Naive thymus-derived CD4-positive, alpha-beta T cell (primary cell): ENCODE measurements at regions not wholly inside any gene's neighbourhood (a gene's known extent, or its start where the extent isn't known, plus 50 kb on each side); places are given as distances from the start of the nearest gene placed in this dataset.

Source experiments
- ATAC-seq: fragments of 150-1000 bp; cut with Tn5 transposase; 2 replicates; pipeline ENCODE4 v1.10.0; 2021; ENCODE audit warnings: mild to moderate bottlenecking, moderate library complexity
- CTCF ChIA-PET: fragments of 350-600 bp; sonication (Branson Sonifier 250); formaldehyde crosslinking; loops from one replicate; lab custom pipeline; 2021; ENCODE audit warnings: antibody characterized with exemption; lab: Charles Lee
- POLR2A ChIA-PET: fragments of 350-600 bp; sonication (Branson Sonifier 250); formaldehyde crosslinking; loops from one replicate; lab custom pipeline; 2021; ENCODE audit warnings: antibody characterized with exemption, inconsistent platforms; lab: Charles Lee
- DNase-seq, 9 donors: peaks; one replicate each; pipeline versions ENCODE4 v3.0.0 to v3.0.0-alpha.2; 2020 to 2022; ENCODE audit warnings: mixed read lengths in 1 of 9
- H3K27ac ChIP-seq: one replicate; pipeline ENCODE4 v1.7.0; 2013; ENCODE audit warnings: mild to moderate bottlenecking, low read depth, low read length, moderate library complexity
- H3K27me3 ChIP-seq, 2 donors: one replicate each; pipeline ENCODE4 v1.7.0; 2013; ENCODE audit warnings: low read length in 2 of 2, mild to moderate bottlenecking in 2 of 2, moderate library complexity in 2 of 2; ENCODE audit not compliant: control insufficient read depth in 2 of 2, insufficient read depth in 2 of 2
- H3K36me3 ChIP-seq, 3 experiments: 1 replicate in 2 of 3; 2 replicates in 1 of 3; pipeline ENCODE4 v1.7.0; 2013; ENCODE audit warnings: low read length in 3 of 3, mild to moderate bottlenecking in 3 of 3, moderate library complexity in 1 of 3; ENCODE audit not compliant: insufficient read depth in 3 of 3, control insufficient read depth in 2 of 3
- H3K4me1 ChIP-seq, 2 donors: one replicate each; pipeline ENCODE4 v1.7.0; 2013; ENCODE audit warnings: low read length in 2 of 2, mild to moderate bottlenecking in 2 of 2, moderate library complexity in 1 of 2; ENCODE audit not compliant: control insufficient read depth in 2 of 2, insufficient read depth in 2 of 2
- H3K4me3 ChIP-seq: 2 replicates; pipeline ENCODE4 v1.7.0; 2013; ENCODE audit warnings: mild to moderate bottlenecking, low read length
- H3K9me3 ChIP-seq, 3 experiments: 1 replicate in 2 of 3; 2 replicates in 1 of 3; pipeline ENCODE4 v1.7.0; 2013; ENCODE audit warnings: low read length in 3 of 3; ENCODE audit not compliant: control insufficient read depth in 2 of 3
- H3K27ac Mint-ChIP-seq, 9 donors: one replicate each; pipeline ENCODE4 v1.8.0; 2020 to 2022; ENCODE audit warnings: mixed read lengths in 9 of 9, mild to moderate bottlenecking in 8 of 9, moderate library complexity in 5 of 9, inconsistent platforms in 2 of 9
- H3K27me3 Mint-ChIP-seq, 5 donors: one replicate each; pipeline ENCODE4 v1.8.0; 2021 to 2022; ENCODE audit warnings: mixed read lengths in 5 of 5, mild to moderate bottlenecking in 1 of 5
- H3K36me3 Mint-ChIP-seq, 5 donors: one replicate each; pipeline ENCODE4 v1.8.0; 2020 to 2022; ENCODE audit warnings: mixed read lengths in 5 of 5, mild to moderate bottlenecking in 3 of 5, inconsistent platforms in 1 of 5
- H3K4me1 Mint-ChIP-seq, 7 donors: one replicate each; pipeline ENCODE4 v1.8.0; 2020 to 2022; ENCODE audit warnings: mixed read lengths in 7 of 7, mild to moderate bottlenecking in 3 of 7, inconsistent platforms in 1 of 7
- H3K4me3 Mint-ChIP-seq, 10 donors: one replicate each; pipeline ENCODE4 v1.8.0; 2020 to 2022; ENCODE audit warnings: mild to moderate bottlenecking in 10 of 10, mixed read lengths in 10 of 10, moderate library complexity in 6 of 10, inconsistent platforms in 2 of 10
- H3K9me3 Mint-ChIP-seq, 11 donors: one replicate each; pipeline ENCODE4 v1.8.0; 2020 to 2022; ENCODE audit warnings: mixed read lengths in 11 of 11, mild to moderate bottlenecking in 4 of 11, inconsistent platforms in 1 of 11, moderate library complexity in 1 of 11
- intact Hi-C, 2 donors: fragments of 100-400 bp; cut with micrococcal nuclease; formaldehyde crosslinking; loops; one replicate each; pipeline ENCODE4 v1.15.1; 2023

- Mint-ChIP-seq H3K4me1 (no peaks in the 10 kb centered on the region), H3K27ac (no peak overlapping the region), H3K27me3 (peaks cover 0 to 20% (median 5%) of the 10 kb centered on the region in 5 donors), H3K4me3 (no peak overlapping the region), H3K9me3 (no peaks in the 10 kb centered on the region), H3K36me3 (no peaks in the 10 kb centered on the region)
- ATAC-seq (no peak), DNase-seq (no peak)
- CTCF ChIA-PET, result no interaction called here
- Histone ChIP-seq H3K36me3 (no peaks in the 10 kb centered on the region), H3K4me1 (no peaks in the 10 kb centered on the region), H3K27me3 (no peaks in the 10 kb centered on the region), H3K4me3 (no peak overlapping the region), H3K9me3 (no peaks in the 10 kb centered on the region), H3K27ac (no peak overlapping the region)
- intact Hi-C loops, result no loop called here
- POLR2A ChIA-PET, result no interaction called here
Observed at GRCh38 chr1:178579095-178579494, 66.2 kb downstream of the TEX35 start.

GRCh38 chr1:178579562-178579961 is 66.7 kb downstream of the TEX35 start:
- ChIA-PET CTCF (no interaction called here), POLR2A (no interaction called here)
- H3K9me3 ChIP-seq, result no peaks in the 10 kb centered on the region
- Mint-ChIP-seq H3K36me3 (no peaks in the 10 kb centered on the region), H3K9me3 (no peaks in the 10 kb centered on the region), H3K27me3 (peaks cover 0 to 20% (median 5%) of the 10 kb centered on the region in 5 donors), H3K27ac (no peak overlapping the region), H3K4me3 (no peak overlapping the region), H3K4me1 (no peaks in the 10 kb centered on the region)
- no peak overlapping the region for H3K4me3 ChIP-seq
- ATAC-seq, result no peak
- intact Hi-C loops, result no loop called here
- H3K27me3 ChIP-seq, result no peaks in the 10 kb centered on the region
- no peak for DNase-seq
- no peaks in the 10 kb centered on the region for H3K4me1 ChIP-seq
- H3K36me3 ChIP-seq, result no peaks in the 10 kb centered on the region
- H3K27ac ChIP-seq, result no peak overlapping the region

DNA sequence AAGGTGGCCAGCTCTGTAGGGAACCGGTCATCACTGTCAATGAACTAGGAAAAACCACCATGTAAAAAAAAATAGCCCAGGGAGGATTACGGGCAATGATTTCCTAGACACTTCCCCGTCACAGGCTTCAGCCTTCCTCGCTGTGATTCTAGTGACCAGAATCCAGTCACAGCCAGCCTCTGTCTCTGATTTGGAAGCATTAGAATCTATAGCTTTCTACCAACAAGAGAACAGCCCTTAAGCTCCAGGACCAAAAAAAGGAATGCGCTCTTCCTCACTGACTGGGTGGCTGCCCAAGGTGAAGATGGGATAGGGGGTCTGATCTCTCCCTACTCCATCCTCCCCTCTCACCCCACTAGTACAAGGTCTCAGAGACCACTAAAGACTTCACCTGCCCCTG is 67.2 kb downstream of the TEX35 start:
- H3K4me3 ChIP-seq, result no peak overlapping the region
- H3K36me3 Mint-ChIP-seq, result no peaks in the 10 kb centered on the region
- H3K9me3 Mint-ChIP-seq, result no peaks in the 10 kb centered on the region
- H3K36me3 ChIP-seq, result no peaks in the 10 kb centered on the region
- ATAC-seq (no peak), DNase-seq (no peak)
- H3K4me1 Mint-ChIP-seq, result no peaks in the 10 kb centered on the region
- H3K27ac ChIP-seq, result no peak overlapping the region
- no peaks in the 10 kb centered on the region for H3K9me3 ChIP-seq
- POLR2A ChIA-PET, result no interaction called here
- H3K27ac Mint-ChIP-seq, result no peak overlapping the region
- CTCF ChIA-PET, result no interaction called here
- H3K27me3 ChIP-seq, result no peaks in the 10 kb centered on the region
- H3K27me3 Mint-ChIP-seq, result peaks cover 0 to 20% (median 5%) of the 10 kb centered on the region in 5 donors
- intact Hi-C loops, result no loop called here
- H3K4me3 Mint-ChIP-seq, result no peak overlapping the region
- no peaks in the 10 kb centered on the region for H3K4me1 ChIP-seq

DNA sequence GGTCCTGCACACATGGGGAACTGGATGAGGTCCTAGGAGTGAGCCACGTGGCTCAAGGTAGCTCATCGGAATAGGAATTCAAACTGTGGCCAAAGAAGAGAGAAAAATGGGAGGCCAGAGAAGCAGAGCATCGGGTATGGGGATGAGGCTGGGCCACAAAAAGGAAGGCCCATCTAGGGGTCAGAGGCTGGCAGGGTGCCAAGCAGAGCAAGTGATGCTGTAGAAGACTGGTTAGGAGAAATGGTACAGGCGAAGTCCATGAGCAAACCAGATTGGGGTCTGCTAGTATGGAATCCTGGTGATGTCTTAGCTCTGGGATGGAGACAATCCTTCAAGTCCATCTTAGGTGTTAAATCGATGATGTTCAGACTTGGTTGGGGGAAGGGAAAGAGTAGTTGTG is 68.0 kb downstream of the TEX35 start:
- CTCF ChIA-PET, result no interaction called here
- Mint-ChIP-seq H3K27me3 (peaks cover 0 to 16% (median 2%) of the 10 kb centered on the region in 5 donors), H3K27ac (no peak overlapping the region), H3K9me3 (no peaks in the 10 kb centered on the region), H3K4me1 (peaks cover 0 to 2% (median 0%) of the 10 kb centered on the region in 7 donors), H3K4me3 (no peak overlapping the region), H3K36me3 (no peaks in the 10 kb centered on the region)
- no peak for DNase-seq
- H3K4me3 ChIP-seq, result no peak overlapping the region
- no peaks in the 10 kb centered on the region for H3K9me3 ChIP-seq
- POLR2A ChIA-PET, result no interaction called here
- no peaks in the 10 kb centered on the region for H3K4me1 ChIP-seq
- ATAC-seq, result no peak
- intact Hi-C loops, result no loop called here
- no peaks in the 10 kb centered on the region for H3K27me3 ChIP-seq
- no peaks in the 10 kb centered on the region for H3K36me3 ChIP-seq
- H3K27ac ChIP-seq, result no peak overlapping the region

- Histone ChIP-seq H3K4me3 (no peak overlapping the region), H3K9me3 (no peaks in the 10 kb centered on the region), H3K27me3 (no peaks in the 10 kb centered on the region), H3K4me1 (no peaks in the 10 kb centered on the region), H3K36me3 (no peaks in the 10 kb centered on the region), H3K27ac (no peak overlapping the region)
- Mint-ChIP-seq H3K9me3 (no peaks in the 10 kb centered on the region), H3K27me3 (peaks cover 0 to 13% (median 3%) of the 10 kb centered on the region in 5 donors), H3K36me3 (no peaks in the 10 kb centered on the region), H3K4me1 (peaks cover 0 to 2% (median 0%) of the 10 kb centered on the region in 7 donors), H3K27ac (no peak overlapping the region), H3K4me3 (no peak overlapping the region)
- ATAC-seq (peak; percentile 26), DNase-seq (no peak)
- intact Hi-C loops, result no loop called here
- CTCF ChIA-PET, result no interaction called here
- POLR2A ChIA-PET, result no interaction called here
Observed at GRCh38 chr1:178581351-178582303, 68.7 kb downstream of the TEX35 start.

- Histone ChIP-seq H3K9me3 (no peaks in the 10 kb centered on the region), H3K27ac (no peak overlapping the region), H3K4me1 (no peaks in the 10 kb centered on the region), H3K27me3 (no peaks in the 10 kb centered on the region), H3K36me3 (no peaks in the 10 kb centered on the region), H3K4me3 (no peak overlapping the region)
- peaks cover 0 to 12% (median 7%) of the 10 kb centered on the region in 11 donors for H3K9me3 Mint-ChIP-seq
- ATAC-seq, result no peak
- POLR2A ChIA-PET, result no interaction called here
- intact Hi-C loops, result no loop called here
- CTCF ChIA-PET, result no interaction called here
- peaks cover 10 to 34% (median 27%) of the 10 kb centered on the region in 5 donors for H3K27me3 Mint-ChIP-seq
- peaks cover 0 to 2% (median 0%) of the 10 kb centered on the region in 7 donors for H3K4me1 Mint-ChIP-seq
- no peak overlapping the region for H3K27ac Mint-ChIP-seq
- DNase-seq, result no peak
- H3K4me3 Mint-ChIP-seq, result no peak overlapping the region
- peaks cover 0 to 5% (median 0%) of the 10 kb centered on the region in 5 donors for H3K36me3 Mint-ChIP-seq
Observed at GRCh38 chr1:178587096-178587495, 74.2 kb downstream of the TEX35 start.

- Mint-ChIP-seq H3K4me3 (no peak overlapping the region), H3K9me3 (peaks cover 0 to 15% (median 7%) of the 10 kb centered on the region in 11 donors), H3K36me3 (peaks cover 0 to 5% (median 0%) of the 10 kb centered on the region in 5 donors), H3K27me3 (peaks cover 10 to 36% (median 27%) of the 10 kb centered on the region in 5 donors), H3K4me1 (peaks cover 0 to 2% (median 0%) of the 10 kb centered on the region in 7 donors), H3K27ac (no peak overlapping the region)
- DNase-seq (no peak), ATAC-seq (no peak)
- no peaks in the 10 kb centered on the region for H3K4me1 ChIP-seq
- H3K36me3 ChIP-seq, result no peaks in the 10 kb centered on the region
- H3K4me3 ChIP-seq, result no peak overlapping the region
- intact Hi-C loops, result no loop called here
- H3K9me3 ChIP-seq, result no peaks in the 10 kb centered on the region
- CTCF ChIA-PET, result no interaction called here
- POLR2A ChIA-PET, result no interaction called here
- H3K27me3 ChIP-seq, result no peaks in the 10 kb centered on the region
- H3K27ac ChIP-seq, result no peak overlapping the region
Observed at GRCh38 chr1:178587975-178588374, 75.1 kb downstream of the TEX35 start.
